ENCODE measurements at regions not wholly inside any gene's neighbourhood (a gene's known extent, or its start where the extent isn't known, plus 50 kb on each side); places are given as distances from the start of the nearest gene placed in this dataset.

GRCh38 chr9:13705373-13705772 lies 425.9 kb upstream of the MPDZ start:
- H3K4me3 ChIP-seq: no peak overlapping the region

DNA sequence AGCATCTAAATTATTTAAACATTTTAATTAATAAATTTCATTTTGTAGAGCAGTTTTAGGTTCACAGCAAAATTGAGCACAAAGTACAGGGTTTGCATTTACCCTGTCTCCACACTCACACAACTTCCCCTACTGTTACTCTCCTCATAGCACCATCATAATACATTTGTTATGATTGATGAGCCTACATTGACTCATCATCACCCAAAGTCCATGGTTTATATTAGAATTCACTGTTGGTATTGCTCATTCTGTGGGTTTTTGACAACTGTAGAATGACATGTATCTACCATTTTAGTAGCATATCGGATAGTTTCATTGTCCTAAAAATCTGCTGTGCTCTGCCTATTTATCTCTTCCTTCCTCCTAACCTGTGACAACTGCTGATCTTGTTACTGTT lies 411.1 kb upstream of the MPDZ start:
- DNase-seq: no peak
- intact Hi-C loops (cut with DNase I): no loop called here
- Histone ChIP-seq H3K9me3 (no peaks in the 10 kb centered on the region), H3K36me3 (no peaks in the 10 kb centered on the region), H3K27ac (no peak overlapping the region), H3K27me3 (no peaks in the 10 kb centered on the region), H3K4me3 (no peak overlapping the region), H3K4me1 (ENCODE audit: insufficient read depth) (no peaks in the 10 kb centered on the region)
- no peak for TF ChIP-seq POLR2A (IDR thresholded peaks at IDR 0.05)
- no peak for TF ChIP-seq EP300 (IDR thresholded peaks at IDR 0.05)
- TF ChIP-seq CTCF (IDR thresholded peaks at IDR 0.05): no peak
- 94 to 97% (median 97%) methylated on average over 1 of the region's 1 CpG for WGBS, 3 donors

More at GRCh38 chr9:13705373-13705772, 425.9 kb upstream of the MPDZ start:
- Histone ChIP-seq H3K27ac (no peak overlapping the region), H3K27me3 (no peaks in the 10 kb centered on the region), H3K36me3 (no peaks in the 10 kb centered on the region), H3K9me3 (no peaks in the 10 kb centered on the region), H3K4me1 (ENCODE audit: insufficient read depth) (no peaks in the 10 kb centered on the region)
- intact Hi-C loops (cut with DNase I): no loop called here
- 60 to 75% (median 66%) methylated on average over 3 of the region's 3 CpGs for WGBS, 3 donors
- TF ChIP-seq EP300 (IDR thresholded peaks at IDR 0.05) (no peak), POLR2A (IDR thresholded peaks at IDR 0.05) (no peak), CTCF (IDR thresholded peaks at IDR 0.05) (no peak)
- DNase-seq: no peak

DNA sequence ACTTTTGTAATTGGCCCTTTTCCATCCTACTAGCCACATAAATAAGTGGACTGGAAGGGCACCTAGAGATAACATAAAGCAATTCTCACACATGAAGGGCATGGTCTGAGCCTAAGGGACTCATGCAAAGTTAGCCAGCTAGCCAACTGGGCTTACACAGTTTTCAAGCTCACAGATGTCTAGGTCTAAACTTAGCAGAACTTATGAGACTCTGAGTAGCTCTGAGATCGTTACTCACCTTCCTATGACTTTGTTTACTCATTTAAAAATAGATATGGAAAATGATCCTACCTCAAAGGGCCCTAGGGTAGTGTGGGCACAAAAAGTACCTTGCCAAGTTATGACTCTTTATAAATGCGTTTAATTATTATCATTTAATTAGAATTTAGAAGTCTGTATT lies 410.4 kb upstream of the MPDZ start:
- 76 to 81% (median 80%) methylated on average over 2 of the region's 2 CpGs for WGBS, 3 donors
- Histone ChIP-seq H3K4me1 (ENCODE audit: insufficient read depth) (no peaks in the 10 kb centered on the region), H3K27ac (no peak overlapping the region), H3K27me3 (no peaks in the 10 kb centered on the region), H3K4me3 (no peak overlapping the region), H3K36me3 (no peaks in the 10 kb centered on the region), H3K9me3 (no peaks in the 10 kb centered on the region)
- no peak for DNase-seq
- TF ChIP-seq CTCF (IDR thresholded peaks at IDR 0.05) (no peak), POLR2A (IDR thresholded peaks at IDR 0.05) (no peak), EP300 (IDR thresholded peaks at IDR 0.05) (no peak)
- intact Hi-C loops (cut with DNase I): no loop called here

- TF ChIP-seq CTCF (IDR thresholded peaks at IDR 0.05) (no peak), POLR2A (IDR thresholded peaks at IDR 0.05) (no peak), EP300 (IDR thresholded peaks at IDR 0.05) (no peak)
- DNase-seq: no peak
- no peaks in the 10 kb centered on the region for H3K9me3 ChIP-seq
- H3K4me3 ChIP-seq: no peak overlapping the region
- no peaks in the 10 kb centered on the region for H3K27me3 ChIP-seq
- no peak overlapping the region for H3K27ac ChIP-seq
- 76 to 81% (median 77%) methylated on average over 1 of the region's 1 CpG for WGBS, 3 donors
- no peaks in the 10 kb centered on the region for H3K4me1 ChIP-seq (ENCODE audit: insufficient read depth)
- intact Hi-C loops (cut with DNase I): no loop called here
- no peaks in the 10 kb centered on the region for H3K36me3 ChIP-seq
These were observed 409.6 kb upstream of the MPDZ start for GRCh38 chr9:13688990-13689600.
